HK-2 (cell line): ENCODE measurements at regions not wholly inside any gene's neighbourhood (a gene's known extent, or its start where the extent isn't known, plus 50 kb on each side); places are given as distances from the start of the nearest gene placed in this dataset.

Source experiments
- DNase-seq: peaks from one replicate; pipeline ENCODE4 v3.0.0-alpha.2; 2018; ENCODE audit not compliant: unreplicated experiment

DNA sequence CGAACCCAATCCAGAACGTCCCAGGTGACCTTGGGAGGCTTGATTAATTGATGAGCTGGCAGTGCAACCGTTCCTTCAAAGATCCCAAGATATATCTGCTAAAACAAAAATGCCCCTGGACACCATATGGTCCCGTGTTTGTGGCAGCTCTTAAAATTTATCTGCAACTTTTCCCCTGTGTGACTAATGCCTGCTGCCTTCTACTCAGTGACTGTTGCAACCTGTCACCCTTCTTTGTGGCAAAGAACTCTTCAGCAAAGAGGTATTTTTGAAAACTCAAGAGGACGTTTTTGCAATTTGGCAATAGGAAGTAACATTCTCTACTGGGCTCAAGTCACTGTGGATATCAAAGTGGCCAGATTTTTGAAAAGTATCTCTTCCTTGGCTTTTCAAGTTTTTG, 75.8 kb upstream of the SOD3 start:
- no peak for DNase-seq

DNA sequence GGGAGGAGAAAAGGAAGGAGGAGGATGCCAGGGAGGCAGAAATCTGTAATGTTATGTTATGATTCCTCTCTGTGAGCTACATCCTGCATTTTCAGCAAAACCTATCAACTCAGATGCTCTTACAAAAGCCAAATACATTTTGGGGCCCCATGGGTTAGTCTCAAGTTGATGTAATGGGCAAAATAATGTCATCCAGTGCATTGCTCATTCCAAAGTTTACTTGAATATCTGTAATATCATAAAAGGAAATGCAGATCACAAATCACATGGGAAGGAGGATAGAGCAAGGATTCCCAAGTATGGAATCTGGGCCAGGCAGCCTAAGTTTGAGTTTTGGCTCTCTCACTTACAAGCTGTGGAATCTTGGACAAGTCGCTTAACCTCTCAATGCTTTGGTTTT, 74.9 kb upstream of the SOD3 start:
- DNase-seq, result no peak

DNA sequence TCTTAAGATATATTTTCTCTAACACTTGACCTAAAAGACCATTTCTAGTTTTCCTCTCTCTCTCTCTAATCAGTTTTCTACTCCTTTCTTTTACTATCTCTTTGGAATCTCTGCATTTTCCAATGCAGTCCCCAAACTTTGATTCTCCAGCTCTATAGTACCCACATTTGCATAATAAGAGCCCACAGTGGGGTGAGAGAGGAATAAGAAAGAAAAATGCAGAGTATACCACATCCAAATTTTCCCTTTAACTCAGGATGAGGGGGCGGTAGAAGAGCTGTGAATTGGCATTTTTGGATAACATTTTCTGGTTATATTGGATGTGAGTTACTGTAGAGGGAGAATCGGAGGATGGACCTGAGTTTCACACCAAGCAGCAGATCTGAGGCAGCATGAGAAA, 74.4 kb upstream of the SOD3 start:
- DNase-seq, result no peak

DNA sequence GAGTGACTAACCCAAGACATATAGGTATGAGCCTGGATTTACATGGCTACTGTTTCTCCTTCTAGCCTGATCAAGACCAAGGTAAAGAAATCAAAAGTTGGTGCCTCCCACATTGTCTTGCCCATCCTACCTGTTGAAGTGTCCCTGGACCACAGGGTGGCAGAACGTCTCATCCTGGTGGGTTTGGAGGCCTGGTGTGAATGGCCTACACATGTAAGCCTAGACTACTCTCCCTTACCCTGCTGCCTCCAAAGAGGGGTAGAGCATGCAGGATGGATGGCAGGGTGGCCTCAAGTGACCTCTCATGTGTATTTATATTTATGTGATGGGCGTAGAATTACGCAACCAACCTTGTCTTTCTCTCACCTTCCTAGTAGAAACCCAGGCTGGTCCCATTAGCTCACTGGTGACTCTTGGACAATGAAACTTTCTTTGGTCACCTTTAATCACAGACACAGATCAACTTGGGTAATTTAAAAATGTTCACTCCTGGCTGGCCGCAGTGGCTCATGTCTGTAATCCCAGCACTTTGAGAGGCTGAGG, 73.3 kb upstream of the SOD3 start:
- no peak for DNase-seq

DNA sequence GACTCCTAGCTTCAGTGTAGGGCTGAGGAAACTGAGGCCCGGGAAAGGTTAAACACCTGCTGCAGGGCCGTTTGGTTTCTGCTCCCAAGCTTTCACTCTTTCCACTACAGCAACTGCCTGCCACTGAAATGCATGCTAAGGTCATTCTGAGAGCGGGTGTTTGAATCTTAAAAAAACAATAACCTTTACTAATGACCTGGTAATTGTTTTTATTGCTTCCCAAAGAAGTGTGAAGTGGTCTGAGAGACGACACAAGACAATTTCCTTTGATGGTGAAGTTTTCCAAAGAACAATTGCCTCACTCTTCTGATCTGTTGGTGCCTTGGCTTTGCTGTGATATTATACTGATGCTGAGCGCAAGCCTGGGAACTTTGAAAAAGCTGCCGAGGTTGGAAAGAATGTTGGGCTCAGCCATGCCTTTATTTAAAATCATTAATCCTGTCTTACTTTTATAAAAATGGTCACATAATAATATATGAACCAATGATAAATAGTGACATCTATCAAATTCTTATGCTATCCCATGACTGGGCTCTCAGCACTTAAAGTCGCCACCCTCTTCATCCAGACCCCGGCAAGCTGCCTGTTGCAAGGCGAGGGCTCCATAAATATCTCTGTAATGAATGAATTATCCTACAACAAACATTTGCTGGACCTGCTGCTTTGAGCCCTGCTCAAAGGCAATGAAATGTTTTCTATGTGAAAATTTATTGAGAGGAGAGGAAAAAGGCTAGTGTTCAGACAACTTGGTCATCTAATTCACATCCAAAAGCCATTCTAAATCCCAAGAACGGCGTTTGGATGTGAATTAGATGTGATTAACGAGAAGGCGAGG, 67.8 kb upstream of the SOD3 start:
- no peak for DNase-seq

DNA sequence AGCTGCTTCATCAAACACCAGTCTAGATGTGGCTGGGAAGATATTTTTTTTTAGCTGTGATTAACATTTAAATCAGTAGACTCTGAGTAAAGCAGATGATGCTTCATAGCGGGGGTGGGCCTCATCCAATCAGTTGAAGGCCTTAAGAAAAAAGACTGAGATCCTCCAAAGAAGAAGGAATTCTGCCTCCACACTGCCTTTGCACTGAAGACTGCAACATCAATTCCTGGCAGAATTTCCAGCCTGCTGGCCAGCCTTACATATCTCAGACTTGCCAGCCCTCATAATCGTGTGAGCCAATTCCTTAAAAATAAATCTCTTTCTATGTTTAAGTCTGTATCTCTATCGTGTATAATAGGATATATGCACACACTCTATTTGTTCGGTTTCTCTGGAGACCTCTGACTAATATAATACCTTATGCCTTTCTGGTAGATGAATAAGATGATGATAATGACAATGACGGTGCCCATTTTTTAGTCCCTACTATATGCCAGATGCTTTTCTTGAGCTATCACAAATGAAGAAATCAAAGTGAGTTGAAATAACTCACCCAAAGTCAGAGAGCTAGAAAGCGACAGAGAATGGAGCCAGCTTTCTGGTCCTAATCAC, 66.1 kb upstream of the SOD3 start:
- no peak for DNase-seq

DNA sequence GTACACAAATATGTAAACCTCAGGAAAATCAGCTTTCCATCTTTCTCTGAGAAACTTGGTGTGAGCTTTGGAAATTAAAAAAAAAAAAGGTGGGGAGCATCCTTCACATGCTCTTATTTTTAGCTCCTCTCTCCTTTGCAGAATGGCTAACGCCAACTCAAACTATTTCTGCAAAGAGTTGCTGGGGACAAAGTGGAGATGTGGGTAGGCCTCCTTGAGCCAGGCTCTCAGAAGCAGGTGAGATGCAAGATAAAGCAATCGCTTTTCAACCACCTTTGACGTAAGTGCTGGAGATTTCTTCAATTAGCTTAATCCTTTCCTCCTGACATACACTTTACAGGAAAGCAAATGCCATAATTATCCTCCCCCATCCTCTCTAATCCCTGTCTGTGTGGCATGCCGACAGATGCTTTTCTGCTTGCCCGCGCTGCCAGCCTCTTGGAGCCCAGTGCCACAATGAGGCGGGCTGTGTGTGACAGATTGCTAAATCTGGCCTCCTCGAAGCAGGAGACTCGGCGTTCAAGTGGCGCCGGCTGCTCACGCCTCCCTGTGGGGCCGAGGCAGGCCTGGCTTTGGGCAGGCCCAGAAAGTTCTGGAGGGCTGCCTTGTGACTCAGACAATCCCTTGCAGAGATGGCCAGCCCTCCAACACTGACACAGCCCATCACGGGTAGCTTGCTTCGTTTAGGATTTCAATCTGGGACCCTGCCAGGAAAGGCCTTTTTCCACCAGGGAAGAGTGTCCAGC, 64.9 kb upstream of the SOD3 start:
- DNase-seq, result no peak

DNA sequence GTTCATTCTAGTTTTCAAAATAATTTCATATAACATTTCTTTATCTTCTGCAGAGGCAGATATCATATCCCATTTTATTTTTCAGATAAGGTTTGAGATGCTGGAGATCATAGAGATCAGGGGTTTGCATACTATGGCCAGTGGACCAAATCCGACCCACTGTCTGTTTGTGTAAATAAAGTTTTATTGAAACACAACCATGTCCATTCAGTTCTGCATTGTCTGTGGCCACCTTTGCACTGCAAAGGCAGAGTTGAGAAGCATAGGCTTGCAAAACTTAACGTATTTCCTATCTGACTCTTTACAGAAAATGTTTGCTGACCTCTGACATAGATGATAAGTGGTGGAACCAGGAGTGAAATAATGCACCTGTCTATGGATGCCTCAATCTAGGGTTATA, 63.9 kb upstream of the SOD3 start:
- no peak for DNase-seq

DNA sequence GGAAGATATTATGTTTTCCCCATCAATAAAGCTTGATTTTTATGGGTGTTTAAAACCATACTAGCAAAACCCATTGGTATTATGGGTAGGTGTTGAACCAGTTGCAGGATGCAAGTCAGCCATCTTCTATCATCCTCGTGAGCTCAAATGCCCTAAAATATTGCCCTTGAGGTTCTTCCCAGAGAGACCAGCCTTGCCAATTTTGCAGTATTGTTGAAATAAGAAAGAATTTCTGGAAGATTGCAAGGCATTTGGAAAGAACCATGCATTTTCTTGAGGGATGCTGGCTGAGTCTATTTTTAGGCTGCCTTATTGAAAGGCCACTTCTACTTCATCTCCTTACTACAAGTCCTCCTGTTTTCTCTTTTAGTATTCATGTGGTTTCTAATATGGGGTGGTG, 60.9 kb upstream of the SOD3 start:
- DNase-seq, result no peak

DNA sequence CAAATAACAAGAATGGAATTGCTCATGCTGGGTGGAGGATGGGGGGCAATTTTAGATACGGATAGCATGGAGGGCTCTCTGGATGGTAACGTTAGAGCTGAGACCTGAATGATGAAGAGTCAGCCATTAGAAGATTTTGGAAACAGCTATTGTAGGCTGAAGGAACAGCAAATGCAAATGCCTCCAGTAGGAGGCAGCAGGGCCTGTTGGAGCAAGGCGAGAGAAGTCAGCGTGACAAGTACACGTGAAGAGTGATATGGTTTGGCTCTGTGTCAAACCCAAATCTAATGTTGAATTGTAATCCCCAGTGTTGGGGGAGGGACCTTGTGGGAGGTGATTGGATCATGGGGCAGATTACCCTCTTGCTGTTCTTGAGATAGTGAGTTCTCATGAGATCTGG, 59.3 kb upstream of the SOD3 start:
- DNase-seq, result no peak

DNA sequence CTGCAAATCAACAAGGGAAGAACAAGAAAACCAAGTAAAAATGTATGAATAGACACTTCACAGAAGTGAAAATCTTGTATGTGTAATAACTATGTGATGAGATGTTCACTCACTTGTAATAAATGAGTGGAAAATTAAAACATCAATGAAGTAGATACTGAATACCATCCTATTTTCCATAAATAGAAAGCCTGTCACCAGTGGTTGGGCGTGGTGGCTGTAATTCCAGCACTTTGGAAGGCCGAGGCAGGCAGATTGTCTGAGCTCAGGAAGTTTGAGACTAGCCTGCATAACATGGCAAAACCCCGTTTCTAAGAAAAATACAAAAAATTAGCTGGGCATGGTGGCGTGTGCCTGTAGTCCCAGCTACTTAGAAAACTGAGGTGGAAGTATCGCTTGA, 53.5 kb upstream of the SOD3 start:
- DNase-seq, result no peak

DNA sequence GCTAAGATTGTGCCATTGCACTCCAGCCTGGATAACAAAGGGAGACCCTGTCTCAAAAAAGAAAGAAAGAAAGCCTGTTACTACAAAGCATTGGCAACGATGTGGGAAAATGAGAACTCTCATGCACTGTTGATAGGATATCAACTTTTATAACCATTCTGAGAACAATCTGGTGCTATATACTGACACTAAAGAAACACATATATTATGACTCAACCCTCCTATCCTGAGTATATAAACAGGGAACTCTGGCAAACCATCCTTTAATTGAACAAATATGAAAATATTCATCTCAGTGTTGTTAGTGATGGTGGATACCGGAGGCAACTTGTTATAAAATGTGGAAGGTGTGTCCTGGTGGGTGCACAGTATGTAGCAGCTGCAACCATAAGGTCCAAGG, 53.0 kb upstream of the SOD3 start:
- no peak for DNase-seq

DNA sequence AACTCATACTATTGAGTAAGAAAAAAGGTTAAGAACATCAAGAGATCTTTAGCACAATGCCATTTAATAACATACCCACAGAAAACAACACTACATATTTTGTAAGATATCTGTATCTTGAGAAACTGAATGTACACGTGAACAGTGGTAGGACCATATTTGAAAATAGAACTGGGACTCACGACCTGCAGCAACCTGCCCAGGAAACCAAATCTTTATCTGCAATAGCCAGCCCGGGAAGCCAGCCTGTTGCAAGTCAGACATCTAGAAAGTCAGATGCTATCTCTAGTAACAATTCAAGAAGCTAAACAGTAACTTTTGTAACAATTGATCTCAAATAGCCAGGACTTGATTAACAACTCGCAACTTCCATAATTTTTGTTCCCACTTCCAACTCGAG, 52.6 kb upstream of the SOD3 start:
- DNase-seq, result no peak

DNA sequence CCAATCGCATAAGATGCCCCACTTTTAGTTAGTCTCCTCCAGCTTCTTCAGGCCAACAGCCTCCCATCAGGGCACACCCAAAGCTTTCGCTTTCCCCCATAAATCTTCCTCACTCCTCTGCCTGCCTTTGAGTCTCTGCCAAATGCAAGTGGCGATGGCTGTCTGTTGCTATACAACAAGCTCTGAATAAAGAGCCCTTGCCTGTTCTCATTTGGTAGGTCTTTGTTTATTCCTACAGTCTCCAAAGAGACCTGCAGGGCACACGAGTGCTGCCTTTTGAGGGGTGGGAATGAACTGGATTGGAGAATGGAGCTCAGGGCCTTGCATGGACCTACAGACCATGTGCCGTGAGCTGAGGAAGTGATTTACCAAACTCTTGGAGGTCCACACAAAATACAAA, 52.2 kb upstream of the SOD3 start:
- DNase-seq, result no peak

DNA sequence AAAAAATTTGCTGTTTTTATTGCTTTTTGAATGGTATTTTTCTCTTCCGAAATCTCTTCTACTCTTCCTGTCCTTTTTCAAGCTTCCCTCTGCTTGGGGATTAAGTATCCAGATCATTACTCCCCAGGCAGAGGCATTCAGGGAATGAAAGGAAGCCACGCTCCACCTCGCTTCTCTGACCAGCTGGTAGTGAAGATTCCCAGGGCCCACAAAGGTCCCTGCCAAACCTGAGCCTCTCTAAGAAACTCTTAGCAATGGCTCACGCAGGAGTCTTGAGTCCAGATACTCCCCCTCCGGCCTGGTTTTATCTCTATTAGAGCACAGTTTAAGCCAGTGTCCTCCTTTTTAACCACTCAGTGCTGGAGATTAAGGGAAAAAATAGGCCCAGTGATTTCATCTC, 51.4 kb upstream of the SOD3 start:
- DNase-seq, result no peak

DNA sequence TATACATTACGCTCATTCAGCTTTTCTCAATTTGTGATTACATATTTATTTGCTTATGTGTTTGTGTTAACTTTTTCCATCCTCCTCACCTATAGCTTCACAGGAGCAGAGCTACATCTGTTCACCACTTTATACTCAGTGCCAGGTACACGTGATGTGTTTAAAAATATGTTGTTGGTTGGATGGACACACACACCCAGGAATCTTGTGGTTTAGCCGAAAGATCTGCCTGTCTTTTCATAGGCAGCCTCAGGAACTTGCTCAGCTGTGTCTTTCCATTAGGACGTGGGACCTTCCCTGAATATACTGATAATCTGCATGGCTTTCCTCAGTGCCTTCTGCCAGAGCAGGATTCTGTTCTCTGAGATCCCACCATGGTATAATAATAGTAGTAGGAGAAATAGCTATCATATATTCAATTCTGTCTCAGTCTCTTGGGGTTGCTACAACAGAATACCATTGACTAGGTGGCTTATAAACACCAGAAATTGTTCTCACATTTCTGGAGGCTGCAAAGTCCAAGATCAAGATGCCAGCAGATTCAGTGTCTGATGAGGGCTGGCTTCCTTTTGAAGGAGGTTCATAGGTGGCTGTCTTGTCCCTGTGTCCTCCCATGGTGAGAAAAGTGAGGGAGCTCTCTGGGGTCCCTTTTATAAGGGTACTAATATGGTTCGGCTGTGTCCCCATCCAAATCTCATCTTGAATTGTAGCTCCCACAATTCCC, 50.0 kb upstream of the SOD3 start:
- DNase-seq, result no peak
